Adrenal gland (tissue), 9 donors: ENCODE measurements at regions not wholly inside any gene's neighbourhood (a gene's known extent, or its start where the extent isn't known, plus 50 kb on each side); places are given as distances from the start of the nearest gene placed in this dataset.

Source experiments
- DNase-seq, 7 donors: peaks; one replicate each; pipeline ENCODE4 v3.0.0-alpha.2; 2019 to 2020
- H3K27ac ChIP-seq, 5 donors: fragments of 200-600 bp; sonication (generic) in 4 of 5; 1 replicate in 3 of 5; 2 replicates in 2 of 5; pipeline versions ENCODE4 v1.5.1 to v1.8.0; 2016 to 2020; ENCODE audit warnings: mild to moderate bottlenecking in 1 of 5
- H3K27me3 ChIP-seq: fragments of 200-600 bp; 2 replicates; pipeline ENCODE4 v1.8.0; 2021
- H3K36me3 ChIP-seq, 2 donors: fragments of 200-600 bp; replicated peaks in 1 of 2; 1 replicate in 1 of 2; 2 replicates in 1 of 2; pipeline versions ENCODE4 v1.5.1 to v1.8.0; 2018 to 2022
- H3K4me1 ChIP-seq, 2 donors: fragments of 200-600 bp; replicated peaks in 1 of 2; 1 replicate in 1 of 2; 2 replicates in 1 of 2; pipeline versions ENCODE4 v1.5.1 to v1.8.0; 2018 to 2021
- H3K4me3 ChIP-seq, 4 donors: fragments of 200-600 bp; sonication (generic) in 3 of 4; one replicate each; pipeline ENCODE4 v1.5.1; 2016 to 2018
- H3K9me3 ChIP-seq, 3 donors: fragments of 200-600 bp; sonication (generic) in 1 of 3; replicated peaks in 1 of 3; 1 replicate in 2 of 3; 2 replicates in 1 of 3; pipeline versions ENCODE4 v1.5.1 to v1.8.0; 2016 to 2021
- CTCF ChIP-seq, 6 experiments: fragments of 450-650 bp in 4 of 6; fragments of 200-600 bp in 2 of 6; sonication (generic) in 1 of 6; IDR thresholded peaks; 1 replicate in 5 of 6; 2 replicates in 1 of 6; pipeline versions ENCODE4 v1.5.1 to v1.8.0; 2016 to 2021; ENCODE audit warnings: antibody characterized with exemption in 6 of 6, mild to moderate bottlenecking in 2 of 6, moderate library complexity in 1 of 6
- POLR2A ChIP-seq, 2 donors: fragments of 450-650 bp; IDR thresholded peaks; one replicate each; pipeline ENCODE4 v1.6.1; 2017; ENCODE audit warnings: antibody characterized with exemption in 2 of 2, mild to moderate bottlenecking in 2 of 2, moderate library complexity in 1 of 2
- WGBS, 4 donors: extraction: QIAGEN DNeasy Blood & Tissue Kit in 2 of 4; methylation state at CpG; one replicate each; pipeline versions ENCODE4 v1.1.5 to v1.1.7; 2013 to 2017; 5-methylcytosine and 5-hydroxymethylcytosine counted together
- intact Hi-C, 2 donors: fragments of 100-400 bp; cut with DNase I; formaldehyde crosslinking; loops; one replicate each; pipeline versions ENCODE4 v1.14.1 to v1.15.0; 2022 to 2023
- donor health status: healthy with polysubstance abuse.
- donor health status: Bipolar disorder and iron deficiency.
- donor health status: DM: yes; HTN: yes; CAD: no.
- donor health status: DM: no; HTN: no; CAD: no.
- donor health status: DM: no; HTN: no; CAD: no.

GRCh38 chr7:80313067-80313626 is 178.5 kb downstream of the GNAI1 start:
- peaks cover 7 to 22% of the 10 kb centered on the region in 2 donors for H3K4me1 ChIP-seq
- 91 to 98% (median 96%) methylated on average over 6 of the region's 6 CpGs for WGBS, 4 donors
- H3K36me3 ChIP-seq = no peaks in the 10 kb centered on the region
- H3K27me3 ChIP-seq = no peaks in the 10 kb centered on the region
- H3K27ac ChIP-seq = no peak overlapping the region
- intact Hi-C loops = no loop called here
- no peak for TF ChIP-seq POLR2A (IDR thresholded peaks at IDR 0.05)
- TF ChIP-seq CTCF (IDR thresholded peaks at IDR 0.05) = no peak
- DNase-seq = no peak
- no peak overlapping the region for H3K4me3 ChIP-seq
- no peaks in the 10 kb centered on the region for H3K9me3 ChIP-seq

- DNase-seq = peak; percentile 33 to 63 (median 53)
- no peaks in the 10 kb centered on the region for H3K9me3 ChIP-seq
- peak overlapping the region in 1 of 4 donors; percentile 13 for H3K4me3 ChIP-seq
- no peaks in the 10 kb centered on the region for H3K27me3 ChIP-seq
- WGBS, 4 donors = 4 to 13% (median 11%) methylated on average over 5 of the region's 5 CpGs
- H3K4me1 ChIP-seq = peaks cover 7 to 22% of the 10 kb centered on the region in 2 donors
- intact Hi-C loops = no loop called here
- no peak for TF ChIP-seq POLR2A (IDR thresholded peaks at IDR 0.05)
- peak overlapping the region in 1 of 5 donors; percentile 39 for H3K27ac ChIP-seq
- no peaks in the 10 kb centered on the region for H3K36me3 ChIP-seq
Measured at GRCh38 chr7:80312139-80312661, 177.6 kb downstream of the GNAI1 start.

GRCh38 chr7:80311313-80311712 is 176.7 kb downstream of the GNAI1 start:
- Histone ChIP-seq H3K36me3 (no peaks in the 10 kb centered on the region), H3K4me1 (peaks cover 7 to 22% of the 10 kb centered on the region in 2 donors), H3K9me3 (no peaks in the 10 kb centered on the region), H3K4me3 (no peak overlapping the region), H3K27me3 (no peaks in the 10 kb centered on the region), H3K27ac (peak overlapping the region in 1 of 5 donors; percentile 6)
- intact Hi-C loops = no loop called here
- DNase-seq = no peak
- TF ChIP-seq CTCF (IDR thresholded peaks at IDR 0.05) (no peak), POLR2A (IDR thresholded peaks at IDR 0.05) (no peak)
- WGBS, 4 donors = 16 to 23% (median 19%) methylated on average over 2 of the region's 2 CpGs

- Histone ChIP-seq H3K4me1 (peaks cover 7 to 22% of the 10 kb centered on the region in 2 donors), H3K36me3 (no peaks in the 10 kb centered on the region), H3K9me3 (no peaks in the 10 kb centered on the region), H3K4me3 (no peak overlapping the region), H3K27ac (no peak overlapping the region), H3K27me3 (no peaks in the 10 kb centered on the region)
- TF ChIP-seq CTCF (IDR thresholded peaks at IDR 0.05) (no peak), POLR2A (IDR thresholded peaks at IDR 0.05) (no peak)
- WGBS, 4 donors = 75 to 88% (median 84%) methylated on average over 4 of the region's 4 CpGs
- intact Hi-C loops = no loop called here
- no peak for DNase-seq
Measured at GRCh38 chr7:80309971-80310549, 175.4 kb downstream of the GNAI1 start.

GRCh38 chr7:80309377-80309776 is 174.7 kb downstream of the GNAI1 start:
- Histone ChIP-seq H3K27ac (no peak overlapping the region), H3K4me3 (no peak overlapping the region), H3K36me3 (no peaks in the 10 kb centered on the region), H3K27me3 (no peaks in the 10 kb centered on the region), H3K9me3 (no peaks in the 10 kb centered on the region), H3K4me1 (peaks cover 7 to 22% of the 10 kb centered on the region in 2 donors)
- intact Hi-C loops = no loop called here
- DNase-seq = no peak
- 94 to 98% (median 95%) methylated on average over 3 of the region's 3 CpGs for WGBS, 4 donors
- TF ChIP-seq CTCF (IDR thresholded peaks at IDR 0.05) (no peak), POLR2A (IDR thresholded peaks at IDR 0.05) (no peak)
